Ectodermal cell (in vitro differentiated cells): ENCODE measurements at regions not wholly inside any gene's neighbourhood (a gene's known extent, or its start where the extent isn't known, plus 50 kb on each side); places are given as distances from the start of the nearest gene placed in this dataset.
"Not testable (repeated sequence)": the region's sequence is repeated elsewhere in the genome, so short reads cannot be mapped to it uniquely, and the experiment has no call there.

Experiments
- H3K27ac ChIP-seq: 2 replicates; pipeline ENCODE4 v1.7.0; 2013; ENCODE audit warnings: mild to moderate bottlenecking, low read depth, low read length; ENCODE audit not compliant: insufficient read depth, poor library complexity, severe bottlenecking
- H3K27me3 ChIP-seq: 2 replicates; pipeline ENCODE4 v1.7.0; 2013; ENCODE audit warnings: mild to moderate bottlenecking, low read length; ENCODE audit not compliant: insufficient read depth, control insufficient read depth, poor library complexity, severe bottlenecking
- H3K36me3 ChIP-seq: one replicate; pipeline ENCODE4 v1.7.0; 2013; ENCODE audit warnings: low read length; ENCODE audit not compliant: control insufficient read depth, insufficient read depth
- H3K4me1 ChIP-seq: one replicate; pipeline ENCODE4 v1.7.0; 2013; ENCODE audit warnings: low read length; ENCODE audit not compliant: control insufficient read depth, insufficient read depth
- H3K4me3 ChIP-seq: 2 replicates; pipeline ENCODE4 v1.7.0; 2013; ENCODE audit warnings: low read depth, low read length, control low read depth; ENCODE audit not compliant: insufficient read depth
- H3K9me3 ChIP-seq: 2 replicates; pipeline ENCODE4 v1.7.0; 2013; ENCODE audit warnings: mild to moderate bottlenecking, low read length, moderate library complexity; ENCODE audit not compliant: control insufficient read depth
- WGBS, 2 experiments: methylation state at CpG; one replicate each; pipeline ENCODE4 v1.1.7; 2013; ENCODE audit warnings: missing lambda C conversion rate in 2 of 2; 5-methylcytosine and 5-hydroxymethylcytosine counted together

GRCh38 chr1:30533796-30534550 lies 189.4 kb downstream of the MATN1 start:
- Histone ChIP-seq H3K36me3 (no peaks in the 10 kb centered on the region), H3K4me3 (no peak overlapping the region), H3K27ac (no peak overlapping the region), H3K27me3 (no peaks in the 10 kb centered on the region), H3K9me3 (no peaks in the 10 kb centered on the region), H3K4me1 (no peaks in the 10 kb centered on the region)
- 82 to 85% methylated on average over 6 of the region's 6 CpGs for WGBS, 2 experiments

GRCh38 chr1:30533141-30533540 lies 190.2 kb downstream of the MATN1 start:
- Histone ChIP-seq H3K4me3 (no peak overlapping the region), H3K4me1 (no peaks in the 10 kb centered on the region), H3K9me3 (no peaks in the 10 kb centered on the region), H3K27ac (no peak overlapping the region), H3K27me3 (no peaks in the 10 kb centered on the region), H3K36me3 (no peaks in the 10 kb centered on the region)
- WGBS, 2 experiments = 89 to 91% methylated on average over 3 of the region's 3 CpGs

GRCh38 chr1:30532621-30533020 lies 190.8 kb downstream of the MATN1 start:
- Histone ChIP-seq H3K4me3 (no peak overlapping the region), H3K36me3 (no peaks in the 10 kb centered on the region), H3K4me1 (no peaks in the 10 kb centered on the region), H3K27me3 (no peaks in the 10 kb centered on the region), H3K9me3 (no peaks in the 10 kb centered on the region), H3K27ac (no peak overlapping the region)
- WGBS, 2 experiments = 89 to 93% methylated on average over 3 of the region's 3 CpGs

GRCh38 chr1:30527511-30528140 lies 195.8 kb downstream of the MATN1 start:
- 83 to 85% methylated on average over 13 of the region's 13 CpGs for WGBS, 2 experiments

GRCh38 chr1:30526652-30527345 lies 196.6 kb downstream of the MATN1 start:
- H3K27me3 ChIP-seq = no peaks in the 10 kb centered on the region
- no peaks in the 10 kb centered on the region for H3K4me1 ChIP-seq
- WGBS, 2 experiments = 89 to 90% methylated on average over 5 of the region's 6 CpGs
- H3K36me3 ChIP-seq = no peaks in the 10 kb centered on the region
- no peaks in the 10 kb centered on the region for H3K9me3 ChIP-seq
- no peak overlapping the region for H3K27ac ChIP-seq
- no peak overlapping the region for H3K4me3 ChIP-seq

More at GRCh38 chr1:30527511-30528140, 195.8 kb downstream of the MATN1 start:
- H3K9me3 ChIP-seq = no peaks in the 10 kb centered on the region
- H3K4me3 ChIP-seq = no peak overlapping the region
- H3K4me1 ChIP-seq = no peaks in the 10 kb centered on the region
- no peaks in the 10 kb centered on the region for H3K36me3 ChIP-seq
- no peaks in the 10 kb centered on the region for H3K27me3 ChIP-seq
- no peak overlapping the region for H3K27ac ChIP-seq

GRCh38 chr1:30525971-30526651 lies 197.3 kb downstream of the MATN1 start:
- Histone ChIP-seq H3K9me3 (no peaks in the 10 kb centered on the region), H3K4me1 (no peaks in the 10 kb centered on the region), H3K27ac (no peak overlapping the region), H3K27me3 (no peaks in the 10 kb centered on the region), H3K36me3 (no peaks in the 10 kb centered on the region), H3K4me3 (no peak overlapping the region)
- 81 to 83% methylated on average over 10 of the region's 10 CpGs for WGBS, 2 experiments

- no peaks in the 10 kb centered on the region for H3K27me3 ChIP-seq
- 93% methylated on average over 4 of the region's 4 CpGs for WGBS, 2 experiments
- H3K27ac ChIP-seq = no peak overlapping the region
These were observed 197.8 kb downstream of the MATN1 start for GRCh38 chr1:30525631-30525970.

GRCh38 chr1:30524840-30525617 lies 198.4 kb downstream of the MATN1 start:
- H3K4me1 ChIP-seq = no peaks in the 10 kb centered on the region
- 90 to 91% methylated on average over 11 of the region's 11 CpGs for WGBS, 2 experiments
- H3K27ac ChIP-seq = no peak overlapping the region
- no peak overlapping the region for H3K4me3 ChIP-seq
- no peaks in the 10 kb centered on the region for H3K27me3 ChIP-seq
- H3K36me3 ChIP-seq = no peaks in the 10 kb centered on the region
- H3K9me3 ChIP-seq = no peaks in the 10 kb centered on the region

More at GRCh38 chr1:30525631-30525970, 197.8 kb downstream of the MATN1 start:
- H3K4me1 ChIP-seq = no peaks in the 10 kb centered on the region
- H3K4me3 ChIP-seq = no peak overlapping the region
- H3K36me3 ChIP-seq = no peaks in the 10 kb centered on the region
- no peaks in the 10 kb centered on the region for H3K9me3 ChIP-seq

GRCh38 chr1:30524025-30524555 lies 199.3 kb downstream of the MATN1 start:
- not testable (repeated sequence) for H3K27me3 ChIP-seq, H3K4me1 ChIP-seq, H3K4me3 ChIP-seq, H3K27ac ChIP-seq, H3K36me3 ChIP-seq, H3K9me3 ChIP-seq
- WGBS, 2 experiments = 90 to 91% methylated on average over 7 of the region's 8 CpGs
